Colonic mucosa (tissue), 4 donors: ENCODE measurements at regions not wholly inside any gene's neighbourhood (a gene's known extent, or its start where the extent isn't known, plus 50 kb on each side); places are given as distances from the start of the nearest gene placed in this dataset.
"Not testable (repeated sequence)": the region's sequence is repeated elsewhere in the genome, so short reads cannot be mapped to it uniquely, and the experiment has no call there.

ENCODE experiments used
- DNase-seq: peaks from one replicate; pipeline ENCODE4 v3.0.0-alpha.2; 2020
- H3K27ac ChIP-seq: fragments of 200-600 bp; one replicate; pipeline ENCODE4 v1.8.0; 2021
- H3K27me3 ChIP-seq: fragments of 200-600 bp; one replicate; pipeline ENCODE4 v1.8.0; 2021
- H3K36me3 ChIP-seq: fragments of 200-600 bp; one replicate; pipeline ENCODE4 v1.8.0; 2021
- H3K4me1 ChIP-seq: fragments of 200-600 bp; one replicate; pipeline ENCODE4 v1.8.0; 2021; ENCODE audit warnings: mild to moderate bottlenecking
- H3K4me3 ChIP-seq: fragments of 200-600 bp; one replicate; pipeline ENCODE4 v1.8.0; 2021
- H3K9ac ChIP-seq, 2 donors: one replicate each; pipeline ENCODE4 v1.7.0; 2013; ENCODE audit warnings: control low read depth in 2 of 2, low read depth in 2 of 2, low read length in 2 of 2
- H3K9me3 ChIP-seq: fragments of 200-600 bp; one replicate; pipeline ENCODE4 v1.8.0; 2021
- intact Hi-C: fragments of 100-400 bp; cut with DNase I; formaldehyde crosslinking; loops from one replicate; pipeline ENCODE4 v1.14.1; 2022
- TF ChIP-seq, protein P1 (sequence below): fragments of 200-600 bp; IDR thresholded peaks from one replicate; pipeline ENCODE4 v1.8.0; 2022; ENCODE audit warnings: antibody characterized with exemption, mild to moderate bottlenecking
- donor health status: healthy.
- donor health status: DM: no; HTN: no; CAD: no.
- donor health status: DM: no; HTN: no; CAD: no.

DNA sequence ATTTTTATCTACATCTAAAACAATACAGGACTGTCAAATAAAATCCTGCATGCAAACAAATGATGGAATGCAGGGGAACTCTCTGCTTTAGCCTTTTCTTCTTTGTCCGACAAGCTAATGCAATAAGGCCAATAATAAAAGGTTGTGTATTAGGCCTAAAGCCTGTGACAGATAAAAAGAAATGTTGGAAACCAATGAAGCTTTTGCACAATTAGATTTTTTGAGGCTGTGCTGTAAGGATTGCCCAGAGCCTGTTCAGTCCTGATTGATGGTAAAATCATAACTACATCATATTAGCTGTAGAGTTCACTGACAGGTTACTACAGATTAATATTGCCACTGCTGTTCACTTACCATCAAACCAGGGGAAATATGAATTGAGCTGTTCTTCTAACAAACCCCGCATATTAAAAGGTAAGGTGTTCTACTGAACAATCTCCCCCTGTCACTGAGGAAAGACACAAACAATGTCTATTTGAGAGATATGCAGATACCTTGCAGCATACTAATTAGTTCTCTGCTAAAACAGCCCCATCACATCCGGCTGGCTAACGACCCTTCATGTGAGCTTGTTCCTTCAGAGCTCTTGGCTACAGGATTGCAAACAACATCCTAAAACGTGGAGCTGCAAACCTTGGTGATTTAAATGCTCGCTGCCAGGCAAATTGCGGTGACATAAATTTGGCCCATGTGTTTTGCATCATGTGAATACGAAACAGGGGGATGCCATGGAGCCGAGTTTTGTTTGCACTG, 305.4 kb downstream of the MTX2 start:
- no peak overlapping the region for H3K4me3 ChIP-seq
- no peak for DNase-seq
- intact Hi-C loops, result no loop called here
- H3K27me3 ChIP-seq, result no peaks in the 10 kb centered on the region
- H3K9ac ChIP-seq, result no peak overlapping the region
- H3K9me3 ChIP-seq, result no peaks in the 10 kb centered on the region
- no peaks in the 10 kb centered on the region for H3K36me3 ChIP-seq
- TF ChIP-seq, protein P1, sequence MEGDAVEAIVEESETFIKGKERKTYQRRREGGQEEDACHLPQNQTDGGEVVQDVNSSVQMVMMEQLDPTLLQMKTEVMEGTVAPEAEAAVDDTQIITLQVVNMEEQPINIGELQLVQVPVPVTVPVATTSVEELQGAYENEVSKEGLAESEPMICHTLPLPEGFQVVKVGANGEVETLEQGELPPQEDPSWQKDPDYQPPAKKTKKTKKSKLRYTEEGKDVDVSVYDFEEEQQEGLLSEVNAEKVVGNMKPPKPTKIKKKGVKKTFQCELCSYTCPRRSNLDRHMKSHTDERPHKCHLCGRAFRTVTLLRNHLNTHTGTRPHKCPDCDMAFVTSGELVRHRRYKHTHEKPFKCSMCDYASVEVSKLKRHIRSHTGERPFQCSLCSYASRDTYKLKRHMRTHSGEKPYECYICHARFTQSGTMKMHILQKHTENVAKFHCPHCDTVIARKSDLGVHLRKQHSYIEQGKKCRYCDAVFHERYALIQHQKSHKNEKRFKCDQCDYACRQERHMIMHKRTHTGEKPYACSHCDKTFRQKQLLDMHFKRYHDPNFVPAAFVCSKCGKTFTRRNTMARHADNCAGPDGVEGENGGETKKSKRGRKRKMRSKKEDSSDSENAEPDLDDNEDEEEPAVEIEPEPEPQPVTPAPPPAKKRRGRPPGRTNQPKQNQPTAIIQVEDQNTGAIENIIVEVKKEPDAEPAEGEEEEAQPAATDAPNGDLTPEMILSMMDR, result no peak
- H3K4me1 ChIP-seq, result peaks cover 2% of the 10 kb centered on the region
- H3K27ac ChIP-seq, result no peak overlapping the region

DNA sequence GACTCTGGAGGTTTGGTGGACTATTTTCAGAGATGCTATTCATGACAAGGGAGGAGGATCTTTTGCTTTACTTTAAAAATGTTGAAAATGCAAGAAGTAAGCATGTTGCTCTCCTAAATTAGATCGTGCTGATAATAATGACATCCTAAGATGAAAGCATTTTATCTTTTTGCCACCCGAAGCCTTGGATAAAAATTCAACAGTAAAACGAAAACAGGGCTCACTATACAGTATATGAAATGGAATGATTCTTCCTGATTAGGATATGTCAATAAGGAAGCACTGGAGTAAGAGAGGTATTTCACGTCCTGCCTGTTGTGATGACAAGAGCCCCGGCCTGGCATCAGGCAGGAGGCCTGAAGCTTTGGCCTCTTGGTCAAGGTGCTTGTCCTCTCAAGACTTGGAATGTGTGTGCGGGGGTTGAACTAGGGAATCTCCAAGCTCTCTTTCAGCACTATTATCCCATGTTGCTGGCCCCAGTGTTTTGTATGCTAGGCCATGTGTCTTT, 306.0 kb downstream of the MTX2 start:
- Histone ChIP-seq H3K9ac (no peak overlapping the region), H3K27ac (no peak overlapping the region), H3K9me3 (no peaks in the 10 kb centered on the region), H3K4me1 (peaks cover 4% of the 10 kb centered on the region), H3K36me3 (no peaks in the 10 kb centered on the region), H3K4me3 (no peak overlapping the region), H3K27me3 (no peaks in the 10 kb centered on the region)
- no peak for DNase-seq
- intact Hi-C loops, result no loop called here
- TF ChIP-seq, protein P1, result no peak

- H3K36me3 ChIP-seq, result no peaks in the 10 kb centered on the region
- peaks cover 4% of the 10 kb centered on the region for H3K4me1 ChIP-seq
- no peak overlapping the region for H3K9ac ChIP-seq
- no peak overlapping the region for H3K4me3 ChIP-seq
- H3K9me3 ChIP-seq, result no peaks in the 10 kb centered on the region
- H3K27me3 ChIP-seq, result no peaks in the 10 kb centered on the region
- H3K27ac ChIP-seq, result no peak overlapping the region
- intact Hi-C loops, result no loop called here
- TF ChIP-seq, protein P1, result no peak
- DNase-seq, result no peak
These were observed 307.8 kb downstream of the MTX2 start for GRCh38 chr2:176577054-176577453.

- H3K4me3 ChIP-seq, H3K27me3 ChIP-seq, H3K4me1 ChIP-seq, intact Hi-C loops, H3K9me3 ChIP-seq, DNase-seq, H3K36me3 ChIP-seq, H3K9ac ChIP-seq, H3K27ac ChIP-seq: not testable (repeated sequence)
These were observed 309.1 kb downstream of the MTX2 start for GRCh38 chr2:176578292-176578691.

GRCh38 chr2:176579608-176580007, 310.4 kb downstream of the MTX2 start:
- H3K27me3 ChIP-seq, result no peaks in the 10 kb centered on the region
- no peaks in the 10 kb centered on the region for H3K36me3 ChIP-seq
- peaks cover 4% of the 10 kb centered on the region for H3K4me1 ChIP-seq
- no peak overlapping the region for H3K4me3 ChIP-seq
- H3K9ac ChIP-seq, result no peak overlapping the region
- H3K9me3 ChIP-seq, result no peaks in the 10 kb centered on the region
- no peak overlapping the region for H3K27ac ChIP-seq
- intact Hi-C loops, result no loop called here
- DNase-seq, result peak; percentile 36
- TF ChIP-seq, protein P1, result no peak

GRCh38 chr2:176581557-176582165, 312.4 kb downstream of the MTX2 start:
- Histone ChIP-seq H3K36me3 (no peaks in the 10 kb centered on the region), H3K4me1 (peaks cover 4% of the 10 kb centered on the region), H3K9me3 (no peaks in the 10 kb centered on the region), H3K27me3 (no peaks in the 10 kb centered on the region), H3K4me3 (no peak overlapping the region), H3K27ac (no peak overlapping the region), H3K9ac (no peak overlapping the region)
- TF ChIP-seq, protein P1, result no peak
- intact Hi-C loops, result no loop called here
- DNase-seq, result no peak
